Left lung (tissue), 4 donors: ENCODE measurements at regions not wholly inside any gene's neighbourhood (a gene's known extent, or its start where the extent isn't known, plus 50 kb on each side); places are given as distances from the start of the nearest gene placed in this dataset.

Experiments used
- ATAC-seq: fragments of 200-7000 bp; cut with Tn5 transposase; one replicate; pipeline ENCODE4 v1.9.1; 2020; ENCODE audit warnings: moderate library complexity
- DNase-seq, 4 donors: peaks; one replicate each; pipeline ENCODE4 v3.0.0-alpha.2; 2013 to 2020
- H3K27ac ChIP-seq, 2 donors: fragments of 200-600 bp; sonication (generic) in 1 of 2; one replicate each; pipeline versions ENCODE4 v1.5.0 to v1.8.0; 2020 to 2021
- H3K27me3 ChIP-seq, 2 donors: fragments of 200-600 bp; sonication (generic) in 1 of 2; one replicate each; pipeline versions ENCODE4 v1.5.0 to v1.8.0; 2020 to 2021
- H3K36me3 ChIP-seq, 2 donors: fragments of 200-600 bp; sonication (generic) in 1 of 2; one replicate each; pipeline versions ENCODE4 v1.5.0 to v1.8.0; 2020 to 2021
- H3K4me1 ChIP-seq, 2 donors: fragments of 200-600 bp; one replicate each; pipeline ENCODE4 v1.8.0; 2021
- H3K4me3 ChIP-seq, 2 donors: fragments of 200-600 bp; sonication (generic) in 1 of 2; one replicate each; pipeline versions ENCODE4 v1.5.0 to v1.8.0; 2020 to 2021; ENCODE audit warnings: mild to moderate bottlenecking in 1 of 2
- H3K9me3 ChIP-seq, 2 donors: fragments of 200-600 bp; sonication (generic) in 1 of 2; one replicate each; pipeline versions ENCODE4 v1.5.0 to v1.8.0; 2020 to 2021
- intact Hi-C, 2 donors: fragments of 100-400 bp; cut with DNase I; formaldehyde crosslinking; loops; one replicate each; pipeline versions ENCODE4 v1.11.2 to v1.14.2; 2022
- TF ChIP-seq, protein P1 (sequence below), 2 donors: fragments of 200-600 bp; sonication (generic) in 1 of 2; IDR thresholded peaks; one replicate each; pipeline versions ENCODE4 v1.5.0 to v1.8.0; 2021; ENCODE audit warnings: antibody characterized with exemption in 2 of 2
- donor health status: DM: no; HTN: yes; CAD: no.
- donor health status: DM: no; HTN: no; CAD: no.

DNA sequence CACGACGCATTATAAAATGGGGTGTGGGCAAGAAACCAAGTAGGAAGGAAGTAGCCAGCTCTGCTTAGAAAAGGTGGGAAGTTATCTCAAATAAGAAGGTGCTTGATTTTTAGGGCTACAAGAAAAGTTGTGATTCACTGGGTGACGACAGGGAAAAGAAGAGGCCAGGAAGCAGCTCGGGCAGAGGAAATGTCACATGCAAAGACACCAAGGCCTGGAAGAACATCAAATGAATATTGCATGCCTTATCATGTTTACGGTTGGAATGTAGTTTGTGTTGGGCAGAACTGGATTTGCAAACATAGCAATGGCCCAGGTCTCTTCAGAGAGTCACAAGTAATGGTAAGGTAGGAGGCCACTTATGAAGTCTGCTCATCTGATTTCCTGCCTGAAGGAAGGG lies 610.6 kb downstream of the IRS1 start:
- DNase-seq (no peak), ATAC-seq (no peak)
- H3K36me3 ChIP-seq = no peaks in the 10 kb centered on the region
- intact Hi-C loops = no loop called here
- TF ChIP-seq, protein P1, sequence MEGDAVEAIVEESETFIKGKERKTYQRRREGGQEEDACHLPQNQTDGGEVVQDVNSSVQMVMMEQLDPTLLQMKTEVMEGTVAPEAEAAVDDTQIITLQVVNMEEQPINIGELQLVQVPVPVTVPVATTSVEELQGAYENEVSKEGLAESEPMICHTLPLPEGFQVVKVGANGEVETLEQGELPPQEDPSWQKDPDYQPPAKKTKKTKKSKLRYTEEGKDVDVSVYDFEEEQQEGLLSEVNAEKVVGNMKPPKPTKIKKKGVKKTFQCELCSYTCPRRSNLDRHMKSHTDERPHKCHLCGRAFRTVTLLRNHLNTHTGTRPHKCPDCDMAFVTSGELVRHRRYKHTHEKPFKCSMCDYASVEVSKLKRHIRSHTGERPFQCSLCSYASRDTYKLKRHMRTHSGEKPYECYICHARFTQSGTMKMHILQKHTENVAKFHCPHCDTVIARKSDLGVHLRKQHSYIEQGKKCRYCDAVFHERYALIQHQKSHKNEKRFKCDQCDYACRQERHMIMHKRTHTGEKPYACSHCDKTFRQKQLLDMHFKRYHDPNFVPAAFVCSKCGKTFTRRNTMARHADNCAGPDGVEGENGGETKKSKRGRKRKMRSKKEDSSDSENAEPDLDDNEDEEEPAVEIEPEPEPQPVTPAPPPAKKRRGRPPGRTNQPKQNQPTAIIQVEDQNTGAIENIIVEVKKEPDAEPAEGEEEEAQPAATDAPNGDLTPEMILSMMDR (IDR thresholded peaks at IDR 0.05) = no peak
- H3K4me3 ChIP-seq = no peak overlapping the region
- H3K4me1 ChIP-seq = peaks cover 3 to 4% of the 10 kb centered on the region in 2 donors
- no peaks in the 10 kb centered on the region for H3K27me3 ChIP-seq
- H3K9me3 ChIP-seq = no peaks in the 10 kb centered on the region
- H3K27ac ChIP-seq = no peak overlapping the region

DNA sequence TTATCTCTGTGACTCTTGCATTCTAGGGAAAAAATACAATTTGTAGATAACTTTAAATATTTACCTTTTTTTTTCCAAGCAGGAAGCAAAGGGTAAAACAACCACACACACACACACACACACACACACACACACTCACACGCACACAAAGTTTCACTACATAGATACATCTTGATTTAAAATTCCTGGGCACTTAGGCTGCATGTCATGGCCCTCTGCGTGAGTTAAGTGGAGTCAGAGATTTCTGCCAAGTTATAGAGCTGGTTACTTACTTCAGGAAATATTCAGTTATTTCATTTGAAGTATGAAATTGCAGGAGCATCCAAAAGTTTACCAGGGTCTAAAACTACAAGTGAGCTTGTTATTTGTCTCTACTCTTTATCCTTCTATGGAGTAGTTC lies 612.0 kb downstream of the IRS1 start:
- intact Hi-C loops = no loop called here
- no peak overlapping the region for H3K27ac ChIP-seq
- peaks cover 3 to 4% of the 10 kb centered on the region in 2 donors for H3K4me1 ChIP-seq
- TF ChIP-seq, protein P1 (IDR thresholded peaks at IDR 0.05) = no peak
- no peak for ATAC-seq
- DNase-seq = peak in 2 of 4 donors; percentile 30 to 36
- no peaks in the 10 kb centered on the region for H3K36me3 ChIP-seq
- H3K9me3 ChIP-seq = no peaks in the 10 kb centered on the region
- H3K27me3 ChIP-seq = no peaks in the 10 kb centered on the region
- no peak overlapping the region for H3K4me3 ChIP-seq

DNA sequence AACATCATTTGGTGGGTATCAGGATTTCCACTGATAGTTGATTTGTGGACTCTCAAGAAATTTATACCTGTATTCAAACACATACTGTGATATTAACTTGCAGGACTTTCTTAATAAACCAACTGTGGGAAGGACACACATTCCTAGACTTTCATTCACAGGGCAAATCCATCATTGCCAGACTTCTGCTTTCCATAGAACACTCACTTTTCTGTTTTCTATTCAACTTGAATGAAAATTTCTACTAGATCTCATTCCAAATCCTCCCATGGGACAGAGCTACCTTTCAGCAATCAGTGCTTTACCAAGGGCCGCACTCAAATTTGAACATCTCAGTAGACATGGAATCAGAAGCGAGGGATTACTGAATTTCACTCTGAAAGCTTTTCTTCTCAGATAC lies 612.5 kb downstream of the IRS1 start:
- intact Hi-C loops = no loop called here
- H3K27me3 ChIP-seq = no peaks in the 10 kb centered on the region
- ATAC-seq = no peak
- H3K36me3 ChIP-seq = no peaks in the 10 kb centered on the region
- H3K4me3 ChIP-seq = no peak overlapping the region
- no peak for DNase-seq
- peaks cover 3 to 4% of the 10 kb centered on the region in 2 donors for H3K4me1 ChIP-seq
- TF ChIP-seq, protein P1 (IDR thresholded peaks at IDR 0.05) = no peak
- no peaks in the 10 kb centered on the region for H3K9me3 ChIP-seq
- no peak overlapping the region for H3K27ac ChIP-seq

DNA sequence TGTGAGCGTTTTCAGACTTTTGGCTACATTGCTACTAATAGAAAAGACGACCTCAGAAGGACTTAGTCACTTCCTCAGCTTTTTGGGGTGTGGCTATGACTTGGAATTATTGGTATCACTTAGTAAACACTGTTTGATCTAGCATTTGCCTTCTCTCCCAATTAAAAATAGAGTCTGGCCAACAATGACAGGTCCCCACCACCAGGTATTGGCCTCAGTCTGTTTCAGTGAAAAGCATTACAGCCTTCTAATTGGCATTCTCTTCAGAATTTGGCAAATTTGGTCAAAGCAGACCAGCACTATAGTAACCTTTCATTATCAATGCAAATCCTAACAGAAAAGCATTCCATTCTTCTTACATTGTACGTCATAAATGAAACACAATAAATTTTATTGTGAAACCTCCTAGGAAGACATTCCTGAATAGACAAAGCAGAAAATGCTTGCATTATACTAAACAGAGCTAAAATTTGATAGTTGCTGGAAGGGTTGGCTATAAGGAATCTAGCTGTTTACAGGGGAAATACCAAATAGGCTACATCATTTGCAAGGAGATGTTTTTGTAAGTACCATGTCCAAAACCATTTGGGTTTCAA lies 613.9 kb downstream of the IRS1 start:
- Histone ChIP-seq H3K4me3 (no peak overlapping the region), H3K27me3 (no peaks in the 10 kb centered on the region), H3K36me3 (no peaks in the 10 kb centered on the region), H3K9me3 (no peaks in the 10 kb centered on the region), H3K27ac (peak overlapping the region in 1 of 2 donors; percentile 43), H3K4me1 (peaks cover 3 to 4% of the 10 kb centered on the region in 2 donors)
- peak; percentile 20 for ATAC-seq
- intact Hi-C loops = no loop called here
- TF ChIP-seq, protein P1 (IDR thresholded peaks at IDR 0.05) = no peak
- peak in 2 of 4 donors; percentile 54 to 61 for DNase-seq

DNA sequence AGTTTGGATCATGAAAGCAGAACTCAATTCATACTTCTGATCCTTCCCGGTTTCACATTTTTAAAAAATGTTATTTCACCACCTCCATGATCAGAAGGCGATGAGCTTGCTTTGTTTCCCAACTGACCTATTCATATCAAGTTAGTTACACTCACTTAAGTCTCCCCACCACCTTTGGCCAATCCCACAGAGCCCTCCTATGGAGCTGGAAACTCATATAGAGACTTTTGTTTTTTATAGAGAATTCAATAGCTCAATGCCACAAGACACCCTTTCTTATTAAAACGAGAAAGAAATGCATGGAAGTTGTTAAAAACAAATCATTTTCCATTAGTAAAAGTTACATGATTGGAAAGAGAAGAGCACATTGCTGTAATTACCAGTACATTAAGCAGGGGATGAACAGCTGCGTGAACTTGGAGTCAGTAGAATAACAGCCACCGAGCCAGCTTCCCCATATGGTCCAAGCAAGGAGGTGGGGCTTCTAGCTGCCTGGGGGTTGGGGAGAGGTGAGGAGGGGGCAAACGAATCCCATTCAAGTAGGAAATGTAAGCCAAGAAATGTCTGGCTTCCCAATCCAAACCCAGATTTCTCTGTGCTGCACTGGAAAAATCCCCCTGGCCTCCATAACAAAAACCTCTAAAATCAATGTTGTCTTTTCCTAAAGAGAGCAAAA lies 614.5 kb downstream of the IRS1 start:
- no peak overlapping the region for H3K4me3 ChIP-seq
- intact Hi-C loops = no loop called here
- peak; percentile 20 for ATAC-seq
- H3K9me3 ChIP-seq = no peaks in the 10 kb centered on the region
- peak overlapping the region in 1 of 2 donors; percentile 43 for H3K27ac ChIP-seq
- H3K27me3 ChIP-seq = no peaks in the 10 kb centered on the region
- TF ChIP-seq, protein P1 (IDR thresholded peaks at IDR 0.05) = no peak
- H3K4me1 ChIP-seq = peaks cover 3 to 4% of the 10 kb centered on the region in 2 donors
- H3K36me3 ChIP-seq = no peaks in the 10 kb centered on the region
- DNase-seq = peak in 2 of 4 donors; percentile 77 to 88
